IPS DF 4.7 (cell line): ENCODE measurements at regions not wholly inside any gene's neighbourhood (a gene's known extent, or its start where the extent isn't known, plus 50 kb on each side); places are given as distances from the start of the nearest gene placed in this dataset.

ENCODE experiments used
- DNase-seq: peaks from one replicate; pipeline ENCODE4 v3.0.0-alpha.2; 2013; ENCODE audit warnings: low spot score; ENCODE audit errors: extremely low read depth

- DNase-seq = no peak
Observed at GRCh38 chr4:133775881-133776280, 425.7 kb downstream of the PABPC4L start.

DNA sequence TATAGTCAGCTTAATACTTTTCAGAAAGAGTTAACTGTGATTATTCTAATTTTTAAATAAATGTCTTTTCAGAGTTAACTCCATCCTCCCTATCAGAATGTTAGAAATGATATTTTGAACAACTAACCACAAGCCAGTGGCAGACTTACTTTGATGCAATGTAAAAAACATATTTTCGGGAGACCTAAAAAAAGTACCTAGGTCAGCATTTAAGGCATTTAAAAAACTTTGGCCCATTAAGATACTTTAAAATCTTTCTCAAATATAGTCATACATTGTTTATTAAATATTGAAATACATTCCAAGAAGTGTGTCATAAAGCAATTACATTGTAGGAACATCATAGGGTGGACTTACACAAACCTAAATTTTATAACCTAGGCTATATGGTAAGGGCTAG is 426.1 kb downstream of the PABPC4L start:
- no peak for DNase-seq

DNA sequence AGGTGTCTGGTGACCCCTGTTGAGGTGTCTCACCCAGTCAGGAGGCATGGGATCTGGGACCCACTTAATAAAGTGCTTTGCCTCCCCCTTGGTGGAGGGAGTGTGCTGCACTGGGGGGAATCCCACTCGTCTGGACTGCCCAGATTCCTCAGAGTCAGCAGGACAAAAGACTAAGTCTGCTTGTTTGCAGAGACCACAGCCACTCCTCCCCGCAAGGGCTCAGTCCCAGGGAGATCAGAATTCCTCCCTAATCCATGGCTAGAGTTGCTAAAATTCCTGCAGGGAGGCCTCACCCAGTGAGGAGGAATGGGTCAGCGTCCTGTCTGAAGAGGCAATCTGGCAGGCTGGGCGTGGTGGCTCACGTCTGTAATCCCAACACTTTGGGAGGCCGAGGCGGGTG is 442.2 kb downstream of the PABPC4L start:
- DNase-seq = no peak

GRCh38 chr4:133741766-133742165 is 459.8 kb downstream of the PABPC4L start:
- DNase-seq = no peak

- no peak for DNase-seq
Observed at GRCh38 chr4:133720001-133720400, 481.6 kb downstream of the PABPC4L start.

DNA sequence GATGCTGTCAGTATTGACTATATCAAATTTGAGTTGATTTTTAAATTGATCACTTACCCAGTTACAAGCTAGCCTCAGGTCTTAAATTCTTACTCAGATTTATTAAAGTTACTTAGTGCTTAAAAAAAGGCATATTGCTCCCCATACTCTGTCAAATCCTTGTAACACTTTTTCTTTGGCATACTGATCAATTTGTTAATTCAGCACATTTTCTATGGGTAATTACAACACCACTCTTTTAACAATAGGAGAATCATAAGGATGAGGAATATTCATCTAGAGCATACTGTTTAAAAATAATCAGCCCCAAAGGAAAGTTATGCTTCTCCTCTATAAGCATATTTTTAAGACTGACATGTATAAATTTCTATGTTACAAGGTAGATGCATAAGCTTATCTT is 482.5 kb downstream of the PABPC4L start:
- DNase-seq = no peak

- no peak for DNase-seq
Observed at GRCh38 chr4:133714211-133714610, 487.4 kb downstream of the PABPC4L start.

DNA sequence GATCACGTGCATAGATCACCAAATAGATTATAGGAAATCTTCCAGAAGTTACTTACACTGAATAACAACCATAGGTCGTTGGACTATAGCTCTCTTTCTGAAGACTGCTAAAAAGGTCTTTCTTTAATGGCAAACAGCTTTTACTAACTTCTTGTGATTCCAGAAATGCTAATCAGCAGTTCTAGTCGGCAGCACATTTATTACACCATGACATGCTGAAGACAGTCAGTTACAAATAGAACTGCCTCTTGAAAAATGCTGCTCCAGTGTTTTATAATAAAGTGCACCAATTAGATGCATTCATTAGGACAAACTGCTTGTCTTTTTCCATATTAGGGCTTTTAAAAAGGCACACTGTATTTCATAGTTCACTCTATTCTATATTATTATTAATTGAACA is 488.2 kb downstream of the PABPC4L start:
- no peak for DNase-seq

DNA sequence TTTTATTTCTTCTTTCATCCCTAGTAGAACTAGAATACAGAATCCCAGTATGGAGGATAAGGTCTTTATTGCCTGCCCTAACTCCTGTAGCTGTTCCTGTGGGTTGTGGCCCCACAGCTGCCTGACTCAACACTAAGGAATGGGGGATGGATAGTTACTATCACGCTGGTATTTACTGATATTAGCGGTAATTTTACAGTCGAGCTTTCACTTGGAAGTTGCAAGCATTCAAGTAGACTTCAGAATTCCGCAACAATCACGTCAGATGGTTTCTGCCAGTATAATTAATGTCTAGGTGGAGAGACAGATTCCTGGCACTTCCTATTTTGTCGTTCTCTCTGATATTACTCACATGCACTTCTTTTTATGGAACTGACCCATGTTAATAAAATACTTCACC is 489.8 kb downstream of the PABPC4L start:
- no peak for DNase-seq

- DNase-seq = no peak
Observed at GRCh38 chr4:133694416-133694815, 507.2 kb downstream of the PABPC4L start.

- no peak for DNase-seq
Observed at GRCh38 chr4:133683967-133684366, 517.6 kb downstream of the PABPC4L start.

GRCh38 chr4:133668061-133668851 is 519.2 kb downstream of the PCDH10 start:
- no peak for DNase-seq

DNA sequence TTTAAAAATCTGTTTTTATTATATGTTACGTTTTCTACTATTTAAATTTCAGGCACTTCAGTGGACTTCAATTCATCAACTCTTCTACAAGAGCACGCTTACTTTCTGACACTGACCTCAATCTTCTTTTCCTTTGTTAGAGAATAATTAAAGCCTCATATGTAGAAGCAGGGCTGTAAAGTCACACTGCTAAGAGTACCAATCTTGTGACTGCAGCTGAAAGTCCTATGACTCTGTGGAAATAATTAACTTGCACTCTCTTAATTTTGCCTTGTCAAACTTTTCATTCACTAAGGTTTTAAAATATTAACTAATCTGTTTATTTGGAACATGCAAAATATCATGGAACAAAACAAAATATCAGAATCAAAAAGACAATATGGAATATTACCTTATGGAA is 498.1 kb downstream of the PCDH10 start:
- DNase-seq = no peak

DNA sequence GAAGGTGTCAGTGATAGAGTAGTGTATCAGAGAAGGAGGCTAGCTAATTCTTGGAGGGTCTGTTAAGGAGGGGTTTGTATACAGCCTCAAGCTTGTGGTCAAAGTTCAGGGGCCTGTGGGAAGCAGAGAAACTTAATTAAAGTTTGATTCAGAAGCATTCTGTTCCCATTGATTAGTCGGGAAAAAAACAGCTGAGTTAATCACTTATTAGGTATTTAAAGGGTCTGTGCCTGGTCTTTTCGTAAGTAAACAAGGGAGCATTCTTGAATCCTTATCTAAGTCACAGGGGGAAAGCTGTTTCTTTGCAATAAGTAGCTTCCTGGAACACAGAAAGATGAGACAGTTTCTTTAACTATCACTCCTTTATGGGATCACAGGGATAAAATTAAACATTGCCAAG is 492.1 kb downstream of the PCDH10 start:
- DNase-seq = no peak

GRCh38 chr4:133638751-133639150 is 489.7 kb downstream of the PCDH10 start:
- no peak for DNase-seq

DNA sequence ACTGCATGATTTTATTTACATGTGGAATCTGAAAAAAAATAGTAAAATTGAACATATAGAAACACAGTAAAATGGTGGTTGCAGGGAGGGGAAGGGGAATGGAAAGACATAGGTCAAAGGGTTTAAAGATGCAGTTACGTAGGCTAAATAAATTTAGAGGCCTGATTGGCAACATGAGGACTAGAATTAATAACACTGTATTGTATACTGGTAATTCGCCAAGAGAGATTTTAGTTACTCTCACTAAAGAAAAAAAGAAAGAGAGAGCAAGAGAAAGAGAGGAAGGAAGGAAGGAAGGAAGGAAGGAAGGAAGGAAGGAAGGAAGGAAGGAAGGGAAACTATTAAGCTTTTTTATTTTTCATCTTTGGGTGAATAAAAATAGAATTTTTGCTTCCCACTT is 488.1 kb downstream of the PCDH10 start:
- no peak for DNase-seq

DNA sequence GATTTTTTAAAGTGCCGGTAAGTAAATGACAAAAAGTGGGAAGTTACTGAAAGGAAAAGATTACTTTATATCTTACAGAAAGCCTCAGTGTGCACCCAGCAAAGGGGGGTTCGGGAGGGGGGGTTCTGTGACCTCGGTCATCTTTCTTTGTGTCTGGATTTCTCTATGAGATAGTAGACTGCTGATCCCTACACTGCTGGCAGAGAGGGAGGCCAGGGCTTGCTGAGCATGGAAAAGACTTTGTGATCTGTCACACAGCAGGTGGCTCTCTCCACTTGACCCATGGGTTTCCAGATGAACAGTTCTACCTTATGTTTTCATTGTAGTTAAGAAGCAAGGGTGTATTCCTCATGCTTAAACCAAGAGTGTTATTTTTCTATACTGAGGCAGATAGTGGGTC is 475.6 kb downstream of the PCDH10 start:
- no peak for DNase-seq

GRCh38 chr4:133623847-133624246 is 474.8 kb downstream of the PCDH10 start:
- DNase-seq = no peak

GRCh38 chr4:133621628-133622027 is 472.5 kb downstream of the PCDH10 start:
- DNase-seq = no peak

GRCh38 chr4:133620555-133620954 is 471.5 kb downstream of the PCDH10 start:
- DNase-seq = no peak

DNA sequence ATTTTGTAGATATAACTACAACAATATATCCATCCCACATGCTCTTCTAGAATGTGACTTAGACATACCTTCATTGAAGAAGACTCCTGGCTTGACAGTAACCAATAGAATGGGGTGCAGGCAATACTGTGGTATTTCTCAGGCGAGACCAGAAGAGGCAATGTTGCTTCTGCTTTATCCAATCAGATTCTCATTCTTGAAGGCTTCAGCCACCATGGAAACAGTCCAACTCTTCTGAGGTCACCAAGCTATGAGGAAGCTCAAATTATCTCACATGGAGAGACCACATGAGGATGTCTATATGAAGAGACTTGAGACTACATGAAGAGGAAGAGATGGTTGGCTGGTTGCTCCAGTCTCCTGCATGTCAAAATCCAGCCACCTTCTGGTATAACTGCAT is 469.9 kb downstream of the PCDH10 start:
- no peak for DNase-seq

DNA sequence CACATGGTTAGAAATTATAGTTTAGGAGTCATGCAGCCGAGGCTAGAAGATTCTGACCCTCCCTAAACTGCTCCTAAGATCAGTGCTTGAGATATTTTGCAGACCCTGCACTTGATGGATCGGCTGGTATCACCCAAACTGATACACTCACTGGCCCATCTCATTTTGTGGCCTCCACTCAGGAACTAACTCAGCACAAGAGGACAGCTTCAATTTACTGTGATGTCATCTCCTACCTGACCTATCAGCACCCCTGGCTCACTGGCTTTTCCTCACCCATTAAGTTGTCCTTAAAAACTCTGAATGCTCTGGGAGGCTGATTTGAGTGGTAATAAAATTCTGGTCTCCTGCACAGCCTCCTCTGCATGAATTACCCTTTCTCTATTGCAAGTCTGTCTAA is 450.9 kb downstream of the PCDH10 start:
- no peak for DNase-seq

DNA sequence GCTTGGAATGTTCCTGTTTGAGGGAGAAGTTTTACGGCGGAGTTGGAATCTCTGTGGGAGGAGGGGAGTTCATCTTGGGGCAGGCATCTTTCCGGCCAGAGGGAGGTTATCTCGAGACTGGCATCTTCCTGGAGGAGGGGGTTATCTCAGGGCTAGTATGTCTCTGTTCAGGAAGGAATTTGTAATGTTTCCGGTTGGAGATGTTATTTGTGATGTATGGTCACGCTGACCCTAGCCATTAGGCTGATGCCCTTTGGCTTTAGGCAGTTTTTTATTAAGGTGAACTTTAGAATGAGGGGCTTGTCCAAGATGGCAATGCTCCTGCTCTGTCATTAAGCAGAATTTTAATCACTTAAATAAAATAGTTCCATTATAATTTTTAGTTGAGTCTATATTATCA is 449.7 kb downstream of the PCDH10 start:
- no peak for DNase-seq

DNA sequence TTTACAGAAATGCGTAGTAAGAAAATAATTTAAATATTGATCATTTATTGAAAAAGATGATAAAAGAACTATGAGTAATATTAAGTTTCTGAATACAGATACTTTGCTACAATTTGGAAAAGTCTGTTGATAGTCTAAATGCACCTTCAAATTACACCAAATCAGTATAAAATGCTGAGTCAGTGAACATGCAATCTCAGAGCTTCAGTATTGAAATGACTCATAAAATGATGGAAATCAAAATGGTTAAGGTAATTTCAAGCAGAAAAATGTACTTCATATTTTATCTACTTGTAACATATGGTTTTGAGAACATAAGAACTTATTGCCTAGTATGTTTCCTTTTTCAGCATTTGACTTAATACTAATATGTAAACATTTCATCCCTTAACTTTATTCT is 448.2 kb downstream of the PCDH10 start:
- no peak for DNase-seq
